Fibroblast of pulmonary artery (primary cell): ENCODE measurements at regions not wholly inside any gene's neighbourhood (a gene's known extent, or its start where the extent isn't known, plus 50 kb on each side); places are given as distances from the start of the nearest gene placed in this dataset.

Source experiments
- DNase-seq: peaks from one replicate; pipeline ENCODE4 v3.0.0-alpha.2; 2010; ENCODE audit warnings: low read depth
- H3K4me3 ChIP-seq: replicated peaks from 2 replicates; pipeline ENCODE4 v1.5.1; 2011; ENCODE audit warnings: low read depth, mild to moderate bottlenecking, control low read depth, low read length, moderate library complexity
- TF ChIP-seq, protein P1 (sequence below): IDR thresholded peaks from 2 replicates; pipeline ENCODE4 v1.5.1; 2011; ENCODE audit warnings: mild to moderate bottlenecking, control low read depth, low read length, inconsistent platforms; ENCODE audit errors: missing control alignments

DNA sequence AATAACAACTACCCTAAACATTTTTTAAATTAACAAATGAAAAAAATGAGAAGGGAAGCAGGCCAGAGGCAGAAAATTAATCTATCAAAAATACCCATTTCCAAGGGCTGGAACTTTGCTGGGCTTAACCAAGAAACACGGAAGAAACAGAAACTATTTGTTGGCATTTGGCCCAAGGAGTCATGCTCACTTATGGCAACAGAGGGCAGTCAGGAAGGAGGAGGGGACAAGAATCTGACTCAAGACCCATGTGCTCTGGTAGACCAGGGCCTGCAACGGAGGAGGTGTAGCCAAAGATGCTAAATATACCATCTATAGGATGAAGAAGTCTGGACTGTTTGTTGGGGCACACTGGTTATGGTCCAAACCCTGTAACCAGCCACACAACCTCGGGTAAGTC is 496.7 kb downstream of the COG6 start:
- peak; percentile 94 for DNase-seq
- H3K4me3 ChIP-seq = no peak overlapping the region
- TF ChIP-seq, protein P1, sequence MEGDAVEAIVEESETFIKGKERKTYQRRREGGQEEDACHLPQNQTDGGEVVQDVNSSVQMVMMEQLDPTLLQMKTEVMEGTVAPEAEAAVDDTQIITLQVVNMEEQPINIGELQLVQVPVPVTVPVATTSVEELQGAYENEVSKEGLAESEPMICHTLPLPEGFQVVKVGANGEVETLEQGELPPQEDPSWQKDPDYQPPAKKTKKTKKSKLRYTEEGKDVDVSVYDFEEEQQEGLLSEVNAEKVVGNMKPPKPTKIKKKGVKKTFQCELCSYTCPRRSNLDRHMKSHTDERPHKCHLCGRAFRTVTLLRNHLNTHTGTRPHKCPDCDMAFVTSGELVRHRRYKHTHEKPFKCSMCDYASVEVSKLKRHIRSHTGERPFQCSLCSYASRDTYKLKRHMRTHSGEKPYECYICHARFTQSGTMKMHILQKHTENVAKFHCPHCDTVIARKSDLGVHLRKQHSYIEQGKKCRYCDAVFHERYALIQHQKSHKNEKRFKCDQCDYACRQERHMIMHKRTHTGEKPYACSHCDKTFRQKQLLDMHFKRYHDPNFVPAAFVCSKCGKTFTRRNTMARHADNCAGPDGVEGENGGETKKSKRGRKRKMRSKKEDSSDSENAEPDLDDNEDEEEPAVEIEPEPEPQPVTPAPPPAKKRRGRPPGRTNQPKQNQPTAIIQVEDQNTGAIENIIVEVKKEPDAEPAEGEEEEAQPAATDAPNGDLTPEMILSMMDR = peak; percentile 34

DNA sequence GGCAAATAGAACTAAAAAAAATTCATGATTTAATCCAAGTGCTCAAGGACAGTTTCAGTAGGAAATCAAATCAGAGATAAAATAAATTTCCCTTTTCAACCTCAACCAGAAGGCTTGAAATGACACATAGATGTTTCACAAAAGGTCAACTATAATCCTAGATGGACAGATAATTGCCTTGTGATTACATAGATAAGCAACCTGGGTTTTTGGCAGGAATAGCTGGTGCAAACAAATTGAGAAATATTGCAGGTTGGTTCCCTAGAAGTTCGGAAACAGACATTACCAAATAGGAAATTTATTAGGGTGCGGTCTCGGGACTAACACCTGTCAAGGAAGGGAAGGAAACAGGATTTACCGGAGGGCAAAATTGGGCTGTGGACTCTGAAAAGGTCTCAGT is 497.5 kb downstream of the COG6 start:
- no peak for DNase-seq
- no peak overlapping the region for H3K4me3 ChIP-seq
- TF ChIP-seq, protein P1 = no peak

DNA sequence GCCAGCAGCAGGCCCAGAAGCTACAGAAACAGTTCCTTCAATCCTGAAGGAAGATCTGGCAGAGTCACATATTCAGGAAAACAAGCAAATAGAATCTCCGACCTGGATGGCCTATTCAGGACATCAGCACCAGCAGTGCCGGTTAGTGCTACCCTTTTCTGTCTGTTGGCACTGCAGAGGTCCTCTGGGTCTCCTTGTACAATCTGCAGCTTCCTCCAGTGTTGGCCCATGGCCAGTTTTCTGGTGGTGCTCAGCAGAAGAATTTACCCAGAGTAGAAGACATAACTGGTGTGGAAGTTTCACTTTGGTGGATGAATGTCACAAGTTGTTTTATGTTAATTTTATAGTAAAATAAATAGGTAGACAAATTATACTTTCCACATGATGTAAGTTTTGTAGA is 498.1 kb downstream of the COG6 start:
- TF ChIP-seq, protein P1 = no peak
- H3K4me3 ChIP-seq = no peak overlapping the region
- DNase-seq = no peak

DNA sequence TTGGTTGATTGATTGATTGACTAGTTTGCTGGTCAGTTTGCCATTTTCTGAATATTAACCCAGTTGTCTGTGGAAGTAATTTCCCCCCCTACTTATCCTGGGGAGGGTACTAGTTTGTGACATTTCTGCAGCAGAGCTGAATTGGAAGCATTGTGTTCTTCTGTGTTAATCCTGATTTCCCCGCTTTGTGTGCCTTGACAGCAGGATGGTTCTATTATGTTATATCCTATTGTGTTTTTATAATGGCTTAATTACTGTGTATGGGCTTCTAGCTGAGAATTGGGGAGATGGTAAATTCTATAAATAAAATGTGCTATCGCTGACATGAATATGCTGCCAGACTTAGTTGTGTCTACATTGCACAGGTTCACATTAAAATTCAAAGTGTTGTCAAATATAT is 499.7 kb downstream of the COG6 start:
- no peak for DNase-seq
- TF ChIP-seq, protein P1 = no peak
- H3K4me3 ChIP-seq = no peak overlapping the region

DNA sequence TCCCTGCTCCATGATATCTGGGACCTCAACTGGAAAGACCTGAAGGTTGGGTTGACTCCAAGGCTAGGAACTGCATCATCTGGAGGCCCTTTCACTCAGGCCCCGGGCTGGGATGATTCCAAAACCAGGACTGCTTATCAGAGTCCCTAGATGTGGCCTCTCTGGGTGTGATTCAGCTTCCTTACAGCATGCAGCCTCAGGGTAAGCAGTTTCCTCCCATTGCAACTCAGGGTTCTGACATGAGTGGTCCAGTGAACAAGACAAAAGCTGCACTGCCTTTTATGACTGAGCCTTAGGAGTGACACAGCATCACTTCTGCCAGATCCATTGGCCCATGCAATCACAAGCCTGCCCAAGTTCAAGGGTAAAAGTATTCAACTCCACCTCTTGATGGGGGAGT is 502.8 kb downstream of the COG6 start:
- peak; percentile 69 for DNase-seq
- TF ChIP-seq, protein P1 = no peak

DNA sequence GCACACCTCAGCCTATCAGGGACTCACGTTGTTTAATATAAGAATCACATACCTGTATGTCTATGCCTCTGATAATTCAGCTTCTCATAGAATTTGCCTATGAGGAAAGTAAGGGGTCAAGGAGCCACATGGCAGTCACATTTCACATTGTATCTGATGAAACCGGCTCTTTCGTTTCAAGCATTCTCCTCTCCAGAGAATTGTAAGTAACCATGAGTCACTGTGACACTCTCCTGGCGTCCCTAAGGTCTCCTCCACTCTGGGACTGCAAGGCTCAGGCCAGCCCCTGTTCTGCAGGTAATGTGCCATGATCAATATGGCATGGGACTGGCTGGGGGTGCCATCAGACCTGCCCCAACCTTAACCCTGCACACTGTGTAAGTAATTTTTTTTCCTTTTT is 503.3 kb downstream of the COG6 start:
- no peak overlapping the region for H3K4me3 ChIP-seq
- no peak for DNase-seq
- TF ChIP-seq, protein P1 = no peak

More for the DNA sequence above, 502.8 kb downstream of the COG6 start:
- H3K4me3 ChIP-seq = no peak overlapping the region

DNA sequence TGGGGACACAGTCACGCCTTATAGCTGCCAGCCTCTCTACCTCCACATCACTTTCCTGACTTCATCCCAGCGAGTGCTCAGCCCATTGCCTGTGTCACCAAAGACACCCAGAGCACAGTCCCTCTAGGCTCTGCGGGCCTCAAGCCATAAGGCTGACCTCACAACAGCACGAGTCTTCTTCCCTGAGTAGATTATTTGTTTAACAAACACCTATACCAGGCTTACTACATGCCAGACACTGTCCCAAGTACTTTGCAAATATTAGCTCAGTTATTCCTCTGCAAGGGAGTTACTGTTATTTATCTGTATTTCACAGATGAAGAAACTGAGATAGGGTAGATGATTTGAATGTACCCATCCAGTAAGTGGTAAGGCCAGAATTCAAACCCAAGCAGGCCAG is 504.3 kb downstream of the COG6 start:
- no peak for DNase-seq
- TF ChIP-seq, protein P1 = no peak
- no peak overlapping the region for H3K4me3 ChIP-seq
